ENCODE measurements at regions not wholly inside any gene's neighbourhood (a gene's known extent, or its start where the extent isn't known, plus 50 kb on each side); places are given as distances from the start of the nearest gene placed in this dataset.

GRCh38 chr4:152089584-152089983 is 328.8 kb upstream of the GATB start:
- DNase-seq, result no peak

- no peak for DNase-seq
Observed at GRCh38 chr4:152087335-152087734, 326.5 kb upstream of the GATB start.

- no peak for DNase-seq
Observed at GRCh38 chr4:152085657-152086056, 324.9 kb upstream of the GATB start.

GRCh38 chr4:152083338-152083737 is 322.5 kb upstream of the GATB start:
- no peak for DNase-seq

- DNase-seq, result no peak
Observed at GRCh38 chr4:152081024-152081423, 320.2 kb upstream of the GATB start.

GRCh38 chr4:152079543-152080293 is 318.9 kb upstream of the GATB start:
- no peak for DNase-seq

GRCh38 chr4:152079079-152079478 is 318.3 kb upstream of the GATB start:
- no peak for DNase-seq

GRCh38 chr4:152077582-152077981 is 316.8 kb upstream of the GATB start:
- no peak for DNase-seq

- DNase-seq, result no peak
Observed at GRCh38 chr4:152075253-152075928, 314.6 kb upstream of the GATB start.

- no peak for DNase-seq
Observed at GRCh38 chr4:152074573-152074972, 313.8 kb upstream of the GATB start.

- no peak for DNase-seq
Observed at GRCh38 chr4:152074088-152074437, 313.3 kb upstream of the GATB start.

GRCh38 chr4:152073351-152074087 is 312.7 kb upstream of the GATB start:
- no peak for DNase-seq

GRCh38 chr4:152072906-152073305 is 312.1 kb upstream of the GATB start:
- no peak for DNase-seq

- DNase-seq, result no peak
Observed at GRCh38 chr4:152072001-152072485, 311.2 kb upstream of the GATB start.

GRCh38 chr4:152070854-152071253 is 310.0 kb upstream of the GATB start:
- DNase-seq, result no peak

GRCh38 chr4:152068866-152069265 is 308.1 kb upstream of the GATB start:
- no peak for DNase-seq

- DNase-seq, result no peak
Observed at GRCh38 chr4:152065545-152065944, 304.7 kb upstream of the GATB start.

GRCh38 chr4:152064753-152065152 is 303.9 kb upstream of the GATB start:
- no peak for DNase-seq

- no peak for DNase-seq
Observed at GRCh38 chr4:152064282-152064681, 303.5 kb upstream of the GATB start.

- peak; percentile 38 for DNase-seq
Observed at GRCh38 chr4:152063621-152064240, 302.9 kb upstream of the GATB start.

- DNase-seq, result no peak
Observed at GRCh38 chr4:152062936-152063620, 302.3 kb upstream of the GATB start.

- DNase-seq, result no peak
Observed at GRCh38 chr4:152054731-152055130, 293.9 kb upstream of the GATB start.

All from NCI-H526 treated with DMSO at 0.1 percent for 48 hours (cell line).